Coronary artery (tissue), 2 donors: ENCODE measurements at regions not wholly inside any gene's neighbourhood (a gene's known extent, or its start where the extent isn't known, plus 50 kb on each side); places are given as distances from the start of the nearest gene placed in this dataset.

Experiments used
- DNase-seq: peaks from one replicate; pipeline ENCODE4 v3.0.0-alpha.2; 2017; ENCODE audit warnings: low spot score
- H3K27ac ChIP-seq, 2 donors: fragments of 200-600 bp; sonication (generic); one replicate each; pipeline ENCODE4 v1.5.1; 2016 to 2019
- H3K4me3 ChIP-seq: fragments of 200-600 bp; sonication (generic); 2 replicates; pipeline ENCODE4 v1.5.1; 2016; ENCODE audit warnings: mild to moderate bottlenecking, moderate library complexity
- TF ChIP-seq, protein P1 (sequence below): fragments of 200-600 bp; sonication (generic); IDR thresholded peaks from one replicate; pipeline ENCODE4 v1.5.1; 2019; ENCODE audit warnings: antibody characterized with exemption

DNA sequence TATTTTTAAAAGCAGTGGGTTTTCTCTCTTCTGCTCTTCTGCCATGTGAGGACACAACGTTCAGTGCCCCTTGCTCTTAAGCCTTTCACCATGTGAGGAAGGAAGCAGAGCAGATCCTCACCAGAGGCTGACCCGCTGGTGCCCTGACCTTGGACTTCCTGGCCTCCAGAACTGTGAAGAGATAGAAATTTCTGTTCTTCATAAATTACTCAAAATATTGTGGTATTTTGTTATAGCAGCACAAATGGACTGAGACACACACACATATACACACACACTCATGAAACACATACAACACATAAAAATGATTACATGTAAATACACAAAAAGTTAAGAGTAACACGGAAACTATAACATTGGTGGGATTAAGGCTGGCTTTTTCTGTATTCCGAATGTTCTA is 244.8 kb upstream of the NOCT start:
- no peak overlapping the region for H3K4me3 ChIP-seq
- TF ChIP-seq, protein P1, sequence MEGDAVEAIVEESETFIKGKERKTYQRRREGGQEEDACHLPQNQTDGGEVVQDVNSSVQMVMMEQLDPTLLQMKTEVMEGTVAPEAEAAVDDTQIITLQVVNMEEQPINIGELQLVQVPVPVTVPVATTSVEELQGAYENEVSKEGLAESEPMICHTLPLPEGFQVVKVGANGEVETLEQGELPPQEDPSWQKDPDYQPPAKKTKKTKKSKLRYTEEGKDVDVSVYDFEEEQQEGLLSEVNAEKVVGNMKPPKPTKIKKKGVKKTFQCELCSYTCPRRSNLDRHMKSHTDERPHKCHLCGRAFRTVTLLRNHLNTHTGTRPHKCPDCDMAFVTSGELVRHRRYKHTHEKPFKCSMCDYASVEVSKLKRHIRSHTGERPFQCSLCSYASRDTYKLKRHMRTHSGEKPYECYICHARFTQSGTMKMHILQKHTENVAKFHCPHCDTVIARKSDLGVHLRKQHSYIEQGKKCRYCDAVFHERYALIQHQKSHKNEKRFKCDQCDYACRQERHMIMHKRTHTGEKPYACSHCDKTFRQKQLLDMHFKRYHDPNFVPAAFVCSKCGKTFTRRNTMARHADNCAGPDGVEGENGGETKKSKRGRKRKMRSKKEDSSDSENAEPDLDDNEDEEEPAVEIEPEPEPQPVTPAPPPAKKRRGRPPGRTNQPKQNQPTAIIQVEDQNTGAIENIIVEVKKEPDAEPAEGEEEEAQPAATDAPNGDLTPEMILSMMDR = no peak
- DNase-seq = no peak

DNA sequence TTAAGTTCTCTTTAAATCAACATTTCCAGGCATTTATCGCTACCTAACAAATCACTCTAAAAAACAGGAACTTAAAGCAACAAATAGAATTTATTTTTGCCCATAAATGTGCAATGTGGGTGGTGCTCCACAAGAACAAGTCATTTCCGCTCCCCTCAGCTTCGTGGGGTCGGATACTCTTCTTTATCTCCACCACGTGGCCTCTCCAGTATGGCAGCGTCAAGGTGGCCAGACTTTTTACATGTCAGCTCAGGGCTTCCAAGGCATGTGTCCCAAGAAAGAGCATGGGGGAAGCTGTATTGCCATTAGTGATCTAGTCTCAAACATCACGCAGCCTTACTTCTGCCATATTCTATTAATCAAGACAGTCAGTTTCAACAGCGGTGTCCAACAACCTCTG is 249.2 kb upstream of the NOCT start:
- TF ChIP-seq, protein P1 = no peak
- DNase-seq = no peak
- no peak overlapping the region for H3K27ac ChIP-seq

More for the DNA sequence above, 244.8 kb upstream of the NOCT start:
- H3K27ac ChIP-seq = no peak overlapping the region

DNA sequence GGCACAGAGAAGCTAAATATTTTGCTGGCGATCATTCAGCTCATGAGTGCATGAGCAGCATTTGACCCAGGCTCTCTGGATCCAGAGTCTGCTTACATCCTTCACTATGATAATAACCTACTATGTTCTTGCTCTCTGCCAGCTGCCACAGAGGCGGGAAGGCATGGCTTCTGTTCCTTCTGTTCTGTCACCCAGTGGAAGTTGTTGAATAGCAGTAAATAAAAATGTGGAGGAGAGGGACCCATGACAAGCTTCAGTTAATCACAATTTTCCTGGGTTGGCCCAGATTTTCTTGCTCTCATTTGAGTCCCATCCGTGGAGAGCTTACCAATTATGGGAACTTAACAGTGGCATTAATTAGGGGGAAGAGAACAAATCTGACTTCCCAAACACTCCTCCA is 250.1 kb upstream of the NOCT start:
- DNase-seq = no peak
- TF ChIP-seq, protein P1 = no peak
- Histone ChIP-seq H3K4me3 (no peak overlapping the region), H3K27ac (no peak overlapping the region)

More for the DNA sequence above, 249.2 kb upstream of the NOCT start:
- no peak overlapping the region for H3K4me3 ChIP-seq

DNA sequence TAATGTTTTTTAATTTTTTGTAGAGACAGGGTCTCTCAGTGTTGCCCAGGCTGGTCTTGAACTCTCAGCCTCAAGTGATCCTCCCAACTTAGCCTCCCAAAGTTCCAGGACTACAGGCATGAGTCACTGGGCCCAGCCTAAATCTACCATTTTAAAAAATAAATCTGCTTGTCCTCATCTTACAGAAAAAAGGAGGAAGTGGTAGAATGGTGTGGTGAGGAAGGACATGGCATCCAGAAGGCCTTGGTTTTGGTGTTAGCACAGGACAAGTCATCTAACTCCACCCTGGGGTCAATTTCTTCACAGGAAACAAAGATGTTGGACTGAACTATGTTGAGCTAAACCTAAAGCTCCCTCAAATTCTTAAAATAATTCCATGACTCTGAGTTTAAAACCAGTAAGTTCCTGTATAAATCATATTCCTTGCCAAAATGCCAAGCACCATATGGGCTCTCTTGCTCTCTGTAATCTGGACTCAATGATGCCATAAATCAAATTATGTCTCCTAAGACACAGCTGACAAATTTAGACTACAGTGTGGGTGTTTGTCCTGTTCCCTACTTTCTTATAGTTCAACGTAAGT is 253.9 kb upstream of the NOCT start:
- TF ChIP-seq, protein P1 = no peak
- Histone ChIP-seq H3K27ac (no peak overlapping the region), H3K4me3 (no peak overlapping the region)
- no peak for DNase-seq

DNA sequence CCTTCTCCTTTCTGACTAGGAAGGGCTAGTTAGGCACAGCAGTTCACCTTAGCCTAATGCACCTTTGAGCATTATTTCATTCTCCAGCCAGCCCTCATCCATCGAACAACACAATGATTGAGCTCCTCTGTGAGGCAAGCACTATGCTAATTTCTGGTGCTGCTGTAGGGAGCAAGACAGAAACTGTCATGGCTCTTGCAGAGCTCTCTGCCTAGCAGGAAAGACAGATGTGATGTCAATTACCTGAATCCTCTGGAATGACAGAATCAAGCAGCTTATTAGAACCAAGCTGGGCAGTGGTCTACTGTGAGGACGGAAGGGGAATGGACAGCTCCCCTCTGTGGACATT is 256.1 kb upstream of the NOCT start:
- Histone ChIP-seq H3K27ac (no peak overlapping the region), H3K4me3 (no peak overlapping the region)
- TF ChIP-seq, protein P1 = no peak
- DNase-seq = no peak

DNA sequence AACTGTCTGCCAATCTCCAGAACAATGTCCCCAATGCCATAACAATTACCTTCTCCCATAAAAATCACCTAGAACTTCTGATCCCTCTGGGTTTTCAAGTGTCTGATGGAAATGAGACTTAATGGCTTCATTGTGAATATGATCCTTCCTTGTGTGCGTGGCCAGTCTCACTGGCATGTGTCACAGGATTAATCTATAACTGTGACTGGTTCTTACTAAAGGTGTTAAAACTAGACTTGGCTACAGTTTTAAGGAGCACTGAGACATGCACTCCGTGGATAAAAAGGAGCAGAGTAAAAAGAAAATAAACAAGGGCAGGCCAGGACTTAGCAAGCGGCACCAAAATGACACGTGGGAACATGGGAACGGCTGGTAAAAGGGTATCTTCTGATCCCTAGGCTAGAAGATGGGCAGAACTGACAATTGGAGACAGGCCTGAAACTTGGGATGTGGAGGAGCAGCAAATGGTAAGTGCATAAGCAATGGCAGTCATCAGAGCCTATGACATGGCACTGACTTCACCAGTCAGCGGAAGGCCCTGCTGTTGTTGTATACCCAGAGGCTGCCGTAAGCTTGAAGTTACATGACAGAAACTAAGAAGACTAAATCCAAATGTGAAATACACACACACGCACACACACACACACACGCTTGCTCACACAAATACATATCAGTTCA is 256.6 kb upstream of the NOCT start:
- TF ChIP-seq, protein P1 = no peak

DNA sequence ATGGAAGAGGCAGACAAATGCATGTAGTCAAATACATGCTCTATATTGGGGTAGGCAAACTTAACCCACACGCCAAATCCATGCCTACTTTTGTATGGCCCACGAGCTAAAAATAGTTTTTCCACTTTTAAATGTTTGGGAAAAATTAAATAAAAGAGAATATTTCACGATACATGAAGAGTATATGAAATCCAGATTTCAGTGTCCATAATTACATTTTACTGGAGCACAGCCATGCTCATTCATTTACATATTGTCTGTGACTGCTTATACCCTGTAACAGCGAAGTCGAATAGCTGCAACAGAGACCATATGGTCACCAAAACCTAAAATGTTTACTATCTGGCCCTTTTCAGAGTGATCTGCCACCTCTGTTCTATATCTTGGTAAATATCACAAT is 257.4 kb upstream of the NOCT start:
- H3K4me3 ChIP-seq = no peak overlapping the region
- TF ChIP-seq, protein P1 = no peak
- no peak overlapping the region for H3K27ac ChIP-seq
- no peak for DNase-seq

More for the DNA sequence above, 256.6 kb upstream of the NOCT start:
- no peak overlapping the region for H3K4me3 ChIP-seq
- no peak for DNase-seq
- H3K27ac ChIP-seq = no peak overlapping the region
